Fibroblast of the aortic adventitia (primary cell): ENCODE measurements at regions not wholly inside any gene's neighbourhood (a gene's known extent, or its start where the extent isn't known, plus 50 kb on each side); places are given as distances from the start of the nearest gene placed in this dataset.
A peak's percentile ranks its signal among the peaks of the same experiment; 100 is the strongest.

Source experiments
- DNase-seq: peaks from one replicate; pipeline ENCODE4 v3.0.0-alpha.2; 2010; ENCODE audit warnings: low read depth
- H3K4me3 ChIP-seq: 2 replicates; pipeline ENCODE4 v1.5.1; 2011; ENCODE audit warnings: low read depth, mild to moderate bottlenecking, control low read depth, low read length, moderate library complexity
- TF ChIP-seq, protein P1 (sequence below): IDR thresholded peaks from 2 replicates; pipeline ENCODE4 v1.5.1; 2011; ENCODE audit warnings: mild to moderate bottlenecking, low read length, control low read depth, inconsistent platforms; ENCODE audit not compliant: insufficient read depth

DNA sequence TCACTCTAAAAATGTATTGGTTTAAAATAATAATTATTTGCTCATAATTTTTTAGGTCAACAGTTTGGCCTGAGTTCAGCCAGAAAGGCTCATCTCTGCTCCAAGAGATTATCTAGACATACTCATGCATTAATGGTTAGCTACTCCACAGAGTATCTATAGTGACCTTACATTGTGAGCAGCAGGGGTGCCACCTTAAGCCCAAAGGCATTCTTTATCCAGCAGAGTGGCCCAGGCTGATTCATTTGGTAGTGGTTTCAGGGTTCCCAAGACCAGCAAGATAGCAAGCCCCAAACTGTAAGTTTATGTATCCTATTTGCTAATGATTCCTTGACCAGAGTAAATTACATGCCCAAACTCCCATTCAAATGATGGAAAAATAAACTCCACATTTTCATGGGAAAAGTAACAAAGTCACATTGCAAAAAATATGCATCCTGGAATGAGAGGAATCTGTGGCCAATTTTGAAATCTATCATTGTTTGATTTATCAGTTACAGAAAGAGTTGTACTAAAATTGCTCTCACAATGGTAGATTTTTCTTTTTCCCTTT is 182.6 kb upstream of the KCNK2 start:
- TF ChIP-seq, protein P1, sequence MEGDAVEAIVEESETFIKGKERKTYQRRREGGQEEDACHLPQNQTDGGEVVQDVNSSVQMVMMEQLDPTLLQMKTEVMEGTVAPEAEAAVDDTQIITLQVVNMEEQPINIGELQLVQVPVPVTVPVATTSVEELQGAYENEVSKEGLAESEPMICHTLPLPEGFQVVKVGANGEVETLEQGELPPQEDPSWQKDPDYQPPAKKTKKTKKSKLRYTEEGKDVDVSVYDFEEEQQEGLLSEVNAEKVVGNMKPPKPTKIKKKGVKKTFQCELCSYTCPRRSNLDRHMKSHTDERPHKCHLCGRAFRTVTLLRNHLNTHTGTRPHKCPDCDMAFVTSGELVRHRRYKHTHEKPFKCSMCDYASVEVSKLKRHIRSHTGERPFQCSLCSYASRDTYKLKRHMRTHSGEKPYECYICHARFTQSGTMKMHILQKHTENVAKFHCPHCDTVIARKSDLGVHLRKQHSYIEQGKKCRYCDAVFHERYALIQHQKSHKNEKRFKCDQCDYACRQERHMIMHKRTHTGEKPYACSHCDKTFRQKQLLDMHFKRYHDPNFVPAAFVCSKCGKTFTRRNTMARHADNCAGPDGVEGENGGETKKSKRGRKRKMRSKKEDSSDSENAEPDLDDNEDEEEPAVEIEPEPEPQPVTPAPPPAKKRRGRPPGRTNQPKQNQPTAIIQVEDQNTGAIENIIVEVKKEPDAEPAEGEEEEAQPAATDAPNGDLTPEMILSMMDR: no peak
- no peak overlapping the region for H3K4me3 ChIP-seq
- peak; percentile 43 for DNase-seq

DNA sequence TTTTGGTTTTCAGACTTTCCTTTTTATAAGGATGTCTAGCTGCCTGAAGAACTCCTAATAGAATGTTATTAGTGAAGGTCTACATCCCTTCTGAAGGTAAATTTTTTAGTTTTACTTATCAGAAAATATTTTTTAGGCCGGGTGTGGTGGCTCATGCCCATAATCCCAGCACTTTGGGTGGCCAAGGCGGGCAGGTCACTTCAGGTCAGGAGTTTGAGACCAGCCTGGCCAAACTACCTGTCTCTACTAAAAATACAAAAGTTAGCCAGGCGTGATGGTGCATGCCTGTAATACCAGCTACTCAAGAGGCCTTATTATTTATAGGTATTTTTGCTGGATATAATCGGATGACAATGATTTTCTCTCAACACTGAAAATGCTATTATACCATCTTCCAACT is 181.9 kb upstream of the KCNK2 start:
- DNase-seq: no peak
- TF ChIP-seq, protein P1: no peak
- no peak overlapping the region for H3K4me3 ChIP-seq

DNA sequence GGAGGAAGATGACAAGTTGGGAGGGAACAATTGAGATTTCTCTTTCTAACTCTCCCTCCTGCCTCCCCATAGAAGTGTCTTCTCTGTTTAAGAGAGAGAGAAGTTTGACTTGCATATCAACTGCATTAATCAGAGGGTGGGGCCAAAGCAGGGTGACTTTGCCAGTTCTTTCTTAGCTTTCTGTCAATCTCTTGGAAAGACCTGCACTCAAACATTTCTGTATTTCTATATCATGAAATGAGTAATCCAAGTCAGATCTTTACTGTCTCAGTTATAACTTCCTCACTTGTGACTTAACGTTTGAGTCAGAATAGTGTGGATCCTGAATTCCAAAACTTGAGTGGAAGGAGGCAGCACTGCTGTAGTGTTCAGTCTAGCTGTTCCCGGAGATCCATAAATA is 180.8 kb upstream of the KCNK2 start:
- DNase-seq: peak; percentile 64
- TF ChIP-seq, protein P1: no peak
- no peak overlapping the region for H3K4me3 ChIP-seq

DNA sequence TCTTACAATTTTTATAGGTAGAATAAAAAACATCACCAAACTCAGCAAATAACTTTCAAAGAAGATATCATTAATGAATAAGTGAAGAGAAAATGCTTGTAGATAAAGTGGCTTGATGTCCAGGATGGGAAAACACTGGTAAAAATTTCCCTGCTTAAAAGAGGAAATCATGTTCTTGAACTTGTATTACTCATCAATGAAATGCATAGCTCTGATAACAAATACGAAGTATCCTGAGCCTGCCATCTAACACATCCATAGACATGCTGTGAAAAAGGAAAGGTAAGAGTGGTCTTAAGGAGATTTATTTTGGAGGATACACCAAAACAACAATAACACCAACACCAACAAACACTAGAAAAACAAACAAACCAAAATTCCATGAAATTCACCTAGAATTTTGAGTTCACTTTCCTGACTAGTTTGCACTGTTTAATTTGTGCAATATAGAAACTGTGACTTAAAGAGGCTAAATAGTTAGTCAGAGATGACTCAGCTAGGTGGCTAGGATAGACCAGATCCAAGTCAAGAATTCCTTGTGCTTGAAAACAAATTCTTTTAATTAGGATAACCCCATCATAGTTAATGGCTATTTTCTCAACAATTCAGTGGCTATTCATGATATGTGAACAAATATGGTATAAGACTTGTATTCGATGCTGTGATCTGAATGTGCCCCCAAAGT is 179.8 kb upstream of the KCNK2 start:
- TF ChIP-seq, protein P1: no peak
- peak; percentile 57 for DNase-seq
- H3K4me3 ChIP-seq: no peak overlapping the region

DNA sequence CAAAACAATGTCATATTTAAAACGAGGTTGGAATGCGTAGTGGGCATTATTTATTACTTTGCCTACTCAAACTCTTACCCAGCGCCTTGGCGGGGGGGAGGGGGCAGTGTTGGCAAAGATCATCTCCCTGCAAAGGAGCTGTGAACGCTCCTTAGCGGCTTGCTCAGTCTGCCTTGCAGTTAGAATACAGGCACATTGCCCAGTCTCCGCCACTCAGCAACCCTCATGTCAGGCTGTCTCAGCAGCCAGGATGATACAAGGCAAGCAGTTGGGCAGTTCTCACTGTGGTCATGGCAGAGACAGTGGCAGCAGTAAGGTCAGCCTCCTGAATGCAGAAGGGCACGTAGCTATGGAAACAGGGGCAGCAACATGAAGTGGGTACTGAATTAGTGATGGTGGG is 170.4 kb upstream of the KCNK2 start:
- no peak for DNase-seq
- no peak overlapping the region for H3K4me3 ChIP-seq
- TF ChIP-seq, protein P1: no peak

DNA sequence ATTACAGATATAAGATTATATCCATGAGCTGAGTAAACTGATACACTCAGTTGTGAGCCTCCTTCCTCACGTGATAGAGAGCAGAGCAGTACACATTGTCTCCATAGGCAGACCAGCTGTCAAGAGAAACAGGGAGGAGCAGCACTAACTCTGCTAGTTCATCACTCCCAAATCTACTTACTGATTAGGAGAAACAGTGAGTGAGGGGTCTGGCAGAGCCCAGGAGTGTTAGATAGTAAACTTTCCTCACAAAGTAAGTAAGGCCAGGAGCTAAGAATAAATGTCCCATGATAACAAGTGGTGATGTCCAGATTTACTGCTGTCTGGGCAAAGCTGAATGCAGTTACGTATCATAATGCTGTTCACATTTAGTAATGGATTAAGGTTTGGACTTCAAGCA is 168.6 kb upstream of the KCNK2 start:
- TF ChIP-seq, protein P1: no peak
- H3K4me3 ChIP-seq: no peak overlapping the region
- DNase-seq: no peak
